Upper lobe of left lung (tissue), 4 donors: ENCODE measurements at regions not wholly inside any gene's neighbourhood (a gene's known extent, or its start where the extent isn't known, plus 50 kb on each side); places are given as distances from the start of the nearest gene placed in this dataset.

Experiments used
- POLR2AphosphoS5 ChIP-seq, 2 donors: sonication (generic); formaldehyde crosslinking; IDR thresholded peaks; one replicate each; pipeline ENCODE4 v1.5.1; 2017; ENCODE audit warnings: antibody characterized with exemption in 2 of 2
- TF ChIP-seq, protein P1 (sequence below), 6 experiments: fragments of 450-650 bp in 4 of 6; fragments of 200-600 bp in 2 of 6; sonication (generic) in 2 of 6; IDR thresholded peaks; one replicate each; pipeline ENCODE4 v1.5.1; 2016 to 2019; ENCODE audit warnings: antibody characterized with exemption in 6 of 6

GRCh38 chr11:87440076-87440770 is 402.5 kb downstream of the TMEM135 start:
- TF ChIP-seq, protein P1, sequence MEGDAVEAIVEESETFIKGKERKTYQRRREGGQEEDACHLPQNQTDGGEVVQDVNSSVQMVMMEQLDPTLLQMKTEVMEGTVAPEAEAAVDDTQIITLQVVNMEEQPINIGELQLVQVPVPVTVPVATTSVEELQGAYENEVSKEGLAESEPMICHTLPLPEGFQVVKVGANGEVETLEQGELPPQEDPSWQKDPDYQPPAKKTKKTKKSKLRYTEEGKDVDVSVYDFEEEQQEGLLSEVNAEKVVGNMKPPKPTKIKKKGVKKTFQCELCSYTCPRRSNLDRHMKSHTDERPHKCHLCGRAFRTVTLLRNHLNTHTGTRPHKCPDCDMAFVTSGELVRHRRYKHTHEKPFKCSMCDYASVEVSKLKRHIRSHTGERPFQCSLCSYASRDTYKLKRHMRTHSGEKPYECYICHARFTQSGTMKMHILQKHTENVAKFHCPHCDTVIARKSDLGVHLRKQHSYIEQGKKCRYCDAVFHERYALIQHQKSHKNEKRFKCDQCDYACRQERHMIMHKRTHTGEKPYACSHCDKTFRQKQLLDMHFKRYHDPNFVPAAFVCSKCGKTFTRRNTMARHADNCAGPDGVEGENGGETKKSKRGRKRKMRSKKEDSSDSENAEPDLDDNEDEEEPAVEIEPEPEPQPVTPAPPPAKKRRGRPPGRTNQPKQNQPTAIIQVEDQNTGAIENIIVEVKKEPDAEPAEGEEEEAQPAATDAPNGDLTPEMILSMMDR (IDR thresholded peaks at IDR 0.05): no peak
- no peak for TF ChIP-seq POLR2AphosphoS5 (IDR thresholded peaks at IDR 0.05)
